Activated naive CD4-positive, alpha-beta T cell treated with anti-CD3 and anti-CD28 coated beads, Interleukin-2, amount 10 ng/mL, durations not matched to agents 7 days and 5 days (primary cell): ENCODE measurements at regions not wholly inside any gene's neighbourhood (a gene's known extent, or its start where the extent isn't known, plus 50 kb on each side); places are given as distances from the start of the nearest gene placed in this dataset.

Experiments used
- CTCF ChIA-PET: fragments of 350-600 bp; sonication (Branson Sonifier 250); formaldehyde crosslinking; loops from one replicate; lab custom pipeline; 2021; ENCODE audit warnings: antibody characterized with exemption; lab: Charles Lee
- DNase-seq: peaks from one replicate; pipeline ENCODE4 v3.0.0-alpha.2; 2020
- H3K27ac Mint-ChIP-seq: one replicate; pipeline ENCODE4 v1.8.0; 2021; ENCODE audit warnings: mild to moderate bottlenecking, moderate library complexity, mixed read lengths
- H3K27me3 Mint-ChIP-seq: one replicate; pipeline ENCODE4 v1.8.0; 2021; ENCODE audit warnings: mild to moderate bottlenecking, mixed read lengths
- H3K36me3 Mint-ChIP-seq: one replicate; pipeline ENCODE4 v1.8.0; 2021; ENCODE audit warnings: mixed read lengths
- H3K4me1 Mint-ChIP-seq: one replicate; pipeline ENCODE4 v1.8.0; 2021; ENCODE audit warnings: mixed read lengths
- H3K4me3 Mint-ChIP-seq: one replicate; pipeline ENCODE4 v1.8.0; 2021; ENCODE audit warnings: mild to moderate bottlenecking, moderate library complexity, mixed read lengths
- H3K9me3 Mint-ChIP-seq: one replicate; pipeline ENCODE4 v1.8.0; 2021; ENCODE audit warnings: mixed read lengths

- CTCF ChIA-PET: no interaction called here
- Mint-ChIP-seq H3K4me3 (no peak overlapping the region), H3K4me1 (no peaks in the 10 kb centered on the region), H3K27me3 (no peaks in the 10 kb centered on the region), H3K27ac (no peak overlapping the region), H3K36me3 (no peaks in the 10 kb centered on the region), H3K9me3 (no peaks in the 10 kb centered on the region)
- no peak for DNase-seq
Measured at GRCh38 chr13:36571444-36571843, 102.4 kb upstream of the SERTM1 start.

- no peak for DNase-seq
- H3K4me3 Mint-ChIP-seq: no peak overlapping the region
- no peak overlapping the region for H3K27ac Mint-ChIP-seq
- H3K9me3 Mint-ChIP-seq: no peaks in the 10 kb centered on the region
- CTCF ChIA-PET: no interaction called here
- H3K27me3 Mint-ChIP-seq: no peaks in the 10 kb centered on the region
- H3K36me3 Mint-ChIP-seq: no peaks in the 10 kb centered on the region
- H3K4me1 Mint-ChIP-seq: no peaks in the 10 kb centered on the region
Measured at GRCh38 chr13:36582977-36583376, 90.8 kb upstream of the SERTM1 start.

GRCh38 chr13:36599641-36600040 lies 74.2 kb upstream of the SERTM1 start:
- no peak overlapping the region for H3K27ac Mint-ChIP-seq
- H3K4me1 Mint-ChIP-seq: no peaks in the 10 kb centered on the region
- no peaks in the 10 kb centered on the region for H3K9me3 Mint-ChIP-seq
- H3K36me3 Mint-ChIP-seq: no peaks in the 10 kb centered on the region
- CTCF ChIA-PET: no interaction called here
- DNase-seq: no peak
- H3K4me3 Mint-ChIP-seq: no peak overlapping the region
- H3K27me3 Mint-ChIP-seq: no peaks in the 10 kb centered on the region

- no peak for DNase-seq
- H3K4me3 Mint-ChIP-seq: no peak overlapping the region
- no peaks in the 10 kb centered on the region for H3K27me3 Mint-ChIP-seq
- H3K27ac Mint-ChIP-seq: no peak overlapping the region
- H3K4me1 Mint-ChIP-seq: no peaks in the 10 kb centered on the region
- H3K36me3 Mint-ChIP-seq: no peaks in the 10 kb centered on the region
- CTCF ChIA-PET: no interaction called here
- no peaks in the 10 kb centered on the region for H3K9me3 Mint-ChIP-seq
Measured at GRCh38 chr13:36601186-36601585, 72.6 kb upstream of the SERTM1 start.

GRCh38 chr13:36606060-36606459 lies 67.8 kb upstream of the SERTM1 start:
- no peak for DNase-seq
- Mint-ChIP-seq H3K36me3 (no peaks in the 10 kb centered on the region), H3K27ac (no peak overlapping the region), H3K9me3 (no peaks in the 10 kb centered on the region), H3K4me1 (no peaks in the 10 kb centered on the region), H3K4me3 (no peak overlapping the region), H3K27me3 (no peaks in the 10 kb centered on the region)
- CTCF ChIA-PET: no interaction called here

- no peak overlapping the region for H3K4me3 Mint-ChIP-seq
- CTCF ChIA-PET: no interaction called here
- H3K9me3 Mint-ChIP-seq: no peaks in the 10 kb centered on the region
- no peak for DNase-seq
- no peaks in the 10 kb centered on the region for H3K27me3 Mint-ChIP-seq
- H3K36me3 Mint-ChIP-seq: no peaks in the 10 kb centered on the region
- H3K4me1 Mint-ChIP-seq: no peaks in the 10 kb centered on the region
- H3K27ac Mint-ChIP-seq: no peak overlapping the region
Measured at GRCh38 chr13:36608474-36608873, 65.3 kb upstream of the SERTM1 start.

- H3K27me3 Mint-ChIP-seq: no peaks in the 10 kb centered on the region
- no peak overlapping the region for H3K4me3 Mint-ChIP-seq
- H3K9me3 Mint-ChIP-seq: no peaks in the 10 kb centered on the region
- H3K4me1 Mint-ChIP-seq: no peaks in the 10 kb centered on the region
- no peak for DNase-seq
- H3K27ac Mint-ChIP-seq: no peak overlapping the region
- H3K36me3 Mint-ChIP-seq: no peaks in the 10 kb centered on the region
- CTCF ChIA-PET: no interaction called here
Measured at GRCh38 chr13:36612230-36612629, 61.6 kb upstream of the SERTM1 start.

GRCh38 chr13:36616706-36617105 lies 57.1 kb upstream of the SERTM1 start:
- CTCF ChIA-PET: no interaction called here
- H3K4me3 Mint-ChIP-seq: no peak overlapping the region
- no peak overlapping the region for H3K27ac Mint-ChIP-seq
- no peaks in the 10 kb centered on the region for H3K27me3 Mint-ChIP-seq
- no peaks in the 10 kb centered on the region for H3K4me1 Mint-ChIP-seq
- no peak for DNase-seq
- H3K9me3 Mint-ChIP-seq: no peaks in the 10 kb centered on the region
- no peaks in the 10 kb centered on the region for H3K36me3 Mint-ChIP-seq

- Mint-ChIP-seq H3K9me3 (no peaks in the 10 kb centered on the region), H3K4me3 (no peak overlapping the region), H3K36me3 (no peaks in the 10 kb centered on the region), H3K4me1 (no peaks in the 10 kb centered on the region), H3K27ac (no peak overlapping the region), H3K27me3 (no peaks in the 10 kb centered on the region)
- CTCF ChIA-PET: no interaction called here
- no peak for DNase-seq
Measured at GRCh38 chr13:36619535-36619934, 54.3 kb upstream of the SERTM1 start.
